Astrocyte of the cerebellum (primary cell): ENCODE measurements at regions not wholly inside any gene's neighbourhood (a gene's known extent, or its start where the extent isn't known, plus 50 kb on each side); places are given as distances from the start of the nearest gene placed in this dataset.

Experiments
- DNase-seq: peaks from one replicate; pipeline ENCODE4 v3.0.0-alpha.2; 2011; ENCODE audit warnings: low read depth
- H3K4me3 ChIP-seq: 2 replicates; pipeline ENCODE4 v1.5.1; 2011; ENCODE audit warnings: mild to moderate bottlenecking, low read depth, low read length, moderate library complexity
- in situ Hi-C: cut with HindIII; loops from 2 replicates; pipeline ENCODE4 v1.10.0; 2017; ENCODE audit warnings: low sequenced_read_pairs
- TF ChIP-seq, protein P1 (sequence below): IDR thresholded peaks from 2 replicates; pipeline ENCODE4 v1.5.1; 2012; ENCODE audit warnings: low read length, low read depth, moderate library complexity, mild to moderate bottlenecking; ENCODE audit errors: missing control alignments

GRCh38 chr13:108527844-108528243, 101.6 kb upstream of the MYO16 start:
- no peak for DNase-seq
- H3K4me3 ChIP-seq, result no peak overlapping the region
- in situ Hi-C loops, result no loop called here
- TF ChIP-seq, protein P1, sequence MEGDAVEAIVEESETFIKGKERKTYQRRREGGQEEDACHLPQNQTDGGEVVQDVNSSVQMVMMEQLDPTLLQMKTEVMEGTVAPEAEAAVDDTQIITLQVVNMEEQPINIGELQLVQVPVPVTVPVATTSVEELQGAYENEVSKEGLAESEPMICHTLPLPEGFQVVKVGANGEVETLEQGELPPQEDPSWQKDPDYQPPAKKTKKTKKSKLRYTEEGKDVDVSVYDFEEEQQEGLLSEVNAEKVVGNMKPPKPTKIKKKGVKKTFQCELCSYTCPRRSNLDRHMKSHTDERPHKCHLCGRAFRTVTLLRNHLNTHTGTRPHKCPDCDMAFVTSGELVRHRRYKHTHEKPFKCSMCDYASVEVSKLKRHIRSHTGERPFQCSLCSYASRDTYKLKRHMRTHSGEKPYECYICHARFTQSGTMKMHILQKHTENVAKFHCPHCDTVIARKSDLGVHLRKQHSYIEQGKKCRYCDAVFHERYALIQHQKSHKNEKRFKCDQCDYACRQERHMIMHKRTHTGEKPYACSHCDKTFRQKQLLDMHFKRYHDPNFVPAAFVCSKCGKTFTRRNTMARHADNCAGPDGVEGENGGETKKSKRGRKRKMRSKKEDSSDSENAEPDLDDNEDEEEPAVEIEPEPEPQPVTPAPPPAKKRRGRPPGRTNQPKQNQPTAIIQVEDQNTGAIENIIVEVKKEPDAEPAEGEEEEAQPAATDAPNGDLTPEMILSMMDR, result no peak

GRCh38 chr13:108528303-108528702, 101.1 kb upstream of the MYO16 start:
- in situ Hi-C loops, result no loop called here
- TF ChIP-seq, protein P1, result no peak

GRCh38 chr13:108533842-108534241, 95.6 kb upstream of the MYO16 start:
- TF ChIP-seq, protein P1, result no peak
- no peak for DNase-seq
- H3K4me3 ChIP-seq, result no peak overlapping the region
- in situ Hi-C loops, result no loop called here

More at GRCh38 chr13:108528303-108528702, 101.1 kb upstream of the MYO16 start:
- DNase-seq, result no peak
- no peak overlapping the region for H3K4me3 ChIP-seq

DNA sequence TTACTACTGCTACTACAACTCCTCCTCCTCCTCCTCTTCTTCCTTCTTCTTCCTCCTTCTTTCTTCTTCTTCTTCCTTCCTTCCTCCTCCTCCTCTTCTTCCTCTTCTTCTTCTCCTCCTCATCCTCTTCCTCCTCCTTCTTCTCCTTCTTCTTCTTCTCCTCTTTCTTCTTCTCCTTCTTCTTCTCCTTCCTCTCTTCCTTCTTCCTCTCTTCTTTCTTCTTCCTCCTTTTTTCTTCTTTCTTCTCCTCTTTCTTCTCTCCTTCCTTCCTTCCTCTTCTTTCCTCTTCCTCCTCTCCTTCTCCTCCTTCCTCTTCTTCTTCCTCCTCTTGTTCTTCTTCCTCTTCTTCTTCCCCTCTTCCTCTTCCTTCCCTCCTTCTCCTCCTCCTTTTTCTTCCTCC, 94.7 kb upstream of the MYO16 start:
- TF ChIP-seq, protein P1, result no peak
- in situ Hi-C loops, result no loop called here
- no peak for DNase-seq
- no peak overlapping the region for H3K4me3 ChIP-seq

DNA sequence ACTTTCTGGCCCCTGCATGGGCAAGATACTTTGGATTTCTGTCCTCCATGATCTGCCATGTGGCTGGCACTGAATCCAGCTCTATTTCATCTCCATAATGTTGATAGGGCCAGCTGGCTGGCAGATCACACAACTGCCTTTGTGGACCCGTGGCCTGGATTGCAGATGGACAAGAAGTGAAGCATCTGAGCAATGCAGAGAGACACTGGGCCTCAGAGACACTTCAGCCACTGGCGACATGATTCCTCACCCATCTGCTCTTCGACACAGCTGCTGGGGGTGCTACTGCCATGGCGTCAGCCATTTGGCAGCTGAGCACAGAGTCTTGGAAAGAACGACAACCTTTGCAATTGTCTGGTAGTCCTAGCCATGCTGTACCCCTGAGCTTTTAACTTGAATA, 79.5 kb upstream of the MYO16 start:
- H3K4me3 ChIP-seq, result no peak overlapping the region
- DNase-seq, result no peak
- TF ChIP-seq, protein P1, result no peak
- in situ Hi-C loops, result no loop called here

DNA sequence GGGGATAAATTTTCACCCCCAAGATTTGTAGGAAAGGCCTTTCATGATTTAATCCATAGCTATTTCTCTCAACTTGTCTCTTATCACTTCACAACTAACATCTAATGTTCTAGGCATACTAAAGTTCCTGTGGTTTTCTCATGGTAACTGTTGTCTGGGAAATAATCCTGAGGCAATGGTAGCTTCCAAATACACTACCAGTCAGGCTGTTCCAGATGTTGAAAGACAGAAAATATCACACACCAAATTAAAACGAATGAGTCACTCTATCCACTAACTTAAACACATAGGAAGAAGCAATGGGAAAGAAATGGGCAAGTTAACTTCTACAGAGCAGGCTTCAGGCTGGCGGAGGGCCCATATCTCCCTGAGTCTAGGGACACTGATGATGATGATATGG, 77.7 kb upstream of the MYO16 start:
- TF ChIP-seq, protein P1, result no peak
- no peak overlapping the region for H3K4me3 ChIP-seq
- in situ Hi-C loops, result no loop called here
- DNase-seq, result peak; percentile 6

DNA sequence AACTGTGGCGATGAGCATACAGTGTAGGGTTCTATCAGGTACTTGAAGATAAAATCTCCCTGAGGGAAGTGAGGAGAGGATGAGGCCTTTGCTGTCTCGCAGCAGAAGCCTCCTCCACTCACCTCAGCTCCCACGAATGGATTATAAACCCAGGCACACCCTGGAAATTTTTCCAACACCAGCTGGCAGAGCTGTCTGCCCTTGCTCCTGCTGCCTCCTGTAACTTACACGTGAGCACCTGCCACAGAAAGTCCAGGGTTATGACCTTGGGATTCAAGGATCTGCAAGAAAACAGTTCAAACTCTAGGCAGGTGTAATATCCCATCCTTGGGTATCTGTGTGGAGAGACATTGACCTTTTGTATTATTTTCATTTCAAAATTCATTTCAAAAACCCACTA, 70.9 kb upstream of the MYO16 start:
- in situ Hi-C loops, result no loop called here
- DNase-seq, result no peak
- TF ChIP-seq, protein P1, result no peak
- H3K4me3 ChIP-seq, result no peak overlapping the region
